A673 (cell line): ENCODE measurements at regions not wholly inside any gene's neighbourhood (a gene's known extent, or its start where the extent isn't known, plus 50 kb on each side); places are given as distances from the start of the nearest gene placed in this dataset.

Experiments used
- BruUV-seq: library from RNA; stranded (reverse); fragments of 400-500 nt; replicated peaks from 2 replicates; lab custom pipeline; 2021; lab: Mats Ljungman, UMichigan
- CTCF ChIA-PET: fragments of 300-600 bp; sonication (Branson Sonifier 250); formaldehyde crosslinking; loops from one replicate; lab custom pipeline; 2022; ENCODE audit warnings: antibody characterized with exemption; lab: Charles Lee
- POLR2A ChIA-PET: fragments of 300-600 bp; sonication (Branson Sonifier 250); formaldehyde crosslinking; loops from one replicate; lab custom pipeline; 2022; ENCODE audit warnings: antibody characterized with exemption; ENCODE audit not compliant: low non-redundant PET; lab: Charles Lee
- DNase-seq: peaks from one replicate; pipeline ENCODE4 v3.0.0-alpha.2; 2015; ENCODE audit warnings: low spot score
- H3K27ac ChIP-seq: fragments of 200-600 bp; sonication (generic); 2 replicates; pipeline ENCODE4 v1.5.1; 2016; ENCODE audit warnings: mixed run types, low read depth, mild to moderate bottlenecking, mixed read lengths, antibody characterized with exemption, low read length; ENCODE audit not compliant: poor library complexity, severe bottlenecking
- H3K27me3 ChIP-seq: fragments of 200-600 bp; sonication (generic); replicated peaks from 2 replicates; pipeline ENCODE4 v1.6.1; 2017; ENCODE audit warnings: mixed run types, low read depth, mild to moderate bottlenecking, mixed read lengths, antibody characterized with exemption, low read length; ENCODE audit not compliant: insufficient read depth, poor library complexity
- H3K36me3 ChIP-seq: fragments of 200-600 bp; sonication (generic); 2 replicates; pipeline ENCODE4 v1.6.1; 2016; ENCODE audit warnings: mixed run types, mild to moderate bottlenecking, mixed read lengths, antibody characterized with exemption, low read length; ENCODE audit not compliant: insufficient read depth, poor library complexity, severe bottlenecking
- H3K4me1 ChIP-seq: fragments of 200-600 bp; sonication (generic); 2 replicates; pipeline ENCODE4 v1.6.1; 2017; ENCODE audit warnings: mixed run types, mild to moderate bottlenecking, mixed read lengths, antibody characterized with exemption, low read length; ENCODE audit not compliant: insufficient read depth, poor library complexity, severe bottlenecking
- H3K4me3 ChIP-seq: fragments of 200-600 bp; sonication (generic); 2 replicates; pipeline ENCODE4 v1.5.1; 2016; ENCODE audit warnings: low read depth, mixed run types, mild to moderate bottlenecking, mixed read lengths, low read length; ENCODE audit not compliant: poor library complexity, severe bottlenecking
- H3K9me3 ChIP-seq: fragments of 200-600 bp; sonication (generic); 2 replicates; pipeline ENCODE4 v1.6.1; 2016; ENCODE audit warnings: mixed run types, low read depth, mild to moderate bottlenecking, mixed read lengths, antibody characterized with exemption, low read length; ENCODE audit not compliant: poor library complexity, severe bottlenecking
- CTCF ChIP-seq: fragments of 300-800, 200-600 bp; sonication (generic); conservative IDR thresholded peaks from 2 replicates; pipeline ENCODE4 v1.5.1; 2017; ENCODE audit warnings: low read depth, mild to moderate bottlenecking, antibody characterized with exemption, low read length, moderate library complexity, mixed read lengths
- EZH2 ChIP-seq: fragments of 200-600 bp; sonication (generic); IDR thresholded peaks from 2 replicates; pipeline ENCODE4 v1.6.1; 2017; ENCODE audit warnings: borderline replicate concordance, low read depth, mild to moderate bottlenecking, mixed read lengths, antibody characterized with exemption, low read length; ENCODE audit not compliant: poor library complexity, severe bottlenecking
- intact Hi-C: fragments of 100-400 bp; cut with micrococcal nuclease; formaldehyde crosslinking; loops from one replicate; pipeline ENCODE4 v1.10.0; 2022; ENCODE audit not compliant: unreplicated experiment

- Histone ChIP-seq H3K4me3 (no peak overlapping the region), H3K4me1 (no peaks in the 10 kb centered on the region), H3K36me3 (no peaks in the 10 kb centered on the region), H3K27ac (no peak overlapping the region), H3K9me3 (no peaks in the 10 kb centered on the region), H3K27me3 (peaks cover 3% of the 10 kb centered on the region)
- CTCF ChIA-PET, result no interaction called here
- TF ChIP-seq EZH2, result no peak
- POLR2A ChIA-PET, result no interaction called here
- no peak for DNase-seq
- BruUV-seq, result no TSS peak
- intact Hi-C loops, result no loop called here
Measured at GRCh38 chrX:3250966-3251365, 95.5 kb downstream of the MXRA5 start.

GRCh38 chrX:3244955-3245354 lies 101.5 kb downstream of the MXRA5 start:
- intact Hi-C loops, result no loop called here
- DNase-seq, result no peak
- no TSS peak for BruUV-seq
- no peaks in the 10 kb centered on the region for H3K4me1 ChIP-seq
- TF ChIP-seq CTCF (0 out of 2 replicates have a peak, but pooled peaks have one; percentile 13), EZH2 (no peak)
- H3K27me3 ChIP-seq, result peaks cover 3% of the 10 kb centered on the region
- H3K27ac ChIP-seq, result no peak overlapping the region
- ChIA-PET POLR2A (no interaction called here), CTCF (no interaction called here)
- no peaks in the 10 kb centered on the region for H3K9me3 ChIP-seq
- no peak overlapping the region for H3K4me3 ChIP-seq
- no peaks in the 10 kb centered on the region for H3K36me3 ChIP-seq

- no peak overlapping the region for H3K27ac ChIP-seq
- H3K4me1 ChIP-seq, result no peaks in the 10 kb centered on the region
- ChIA-PET POLR2A (no interaction called here), CTCF (no interaction called here)
- intact Hi-C loops, result no loop called here
- H3K36me3 ChIP-seq, result no peaks in the 10 kb centered on the region
- BruUV-seq, result no TSS peak
- TF ChIP-seq EZH2 (no peak), CTCF (no peak)
- peak; percentile 27 for DNase-seq
- H3K9me3 ChIP-seq, result no peaks in the 10 kb centered on the region
- peaks cover 3% of the 10 kb centered on the region for H3K27me3 ChIP-seq
- H3K4me3 ChIP-seq, result no peak overlapping the region
Measured at GRCh38 chrX:3244203-3244743, 102.2 kb downstream of the MXRA5 start.
